GM23338 (cell line): ENCODE measurements at regions not wholly inside any gene's neighbourhood (a gene's known extent, or its start where the extent isn't known, plus 50 kb on each side); places are given as distances from the start of the nearest gene placed in this dataset.

ENCODE experiments used
- ATAC-seq: fragments of 200-7000 bp; cut with Tn5 transposase; 3 replicates; pipeline ENCODE4 v1.9.1; 2020
- DNase-seq: peaks from one replicate; pipeline ENCODE4 v3.0.0-alpha.2; 2015; ENCODE audit warnings: low spot score
- H2AFZ ChIP-seq: fragments of 200-600 bp; sonication (generic); 2 replicates; pipeline ENCODE4 v1.8.0; 2016; ENCODE audit warnings: antibody characterized with exemption, mild to moderate bottlenecking, moderate library complexity
- H3F3A ChIP-seq: fragments of 200-600 bp; sonication (generic); replicated peaks from 2 replicates; pipeline ENCODE4 v1.8.0; 2017; ENCODE audit warnings: antibody characterized with exemption, mixed run types, low read depth
- H3K27ac ChIP-seq: fragments of 200-600 bp; sonication (generic); 2 replicates; pipeline ENCODE4 v1.6.1; 2016; ENCODE audit warnings: low read depth
- H3K27me3 ChIP-seq: fragments of 200-600 bp; sonication (generic); 2 replicates; pipeline ENCODE4 v1.8.0; 2016; ENCODE audit warnings: mild to moderate bottlenecking, mixed run types, moderate library complexity; ENCODE audit not compliant: insufficient read depth
- H3K36me3 ChIP-seq: fragments of 200-600 bp; sonication (generic); 2 replicates; pipeline ENCODE4 v1.8.0; 2016; ENCODE audit warnings: mild to moderate bottlenecking; ENCODE audit not compliant: insufficient read depth
- H3K4me1 ChIP-seq: fragments of 200-600 bp; sonication (generic); 2 replicates; pipeline ENCODE4 v1.8.0; 2016; ENCODE audit warnings: mild to moderate bottlenecking, moderate library complexity; ENCODE audit not compliant: insufficient read depth
- H3K4me2 ChIP-seq: fragments of 200-600 bp; sonication (generic); 2 replicates; pipeline ENCODE4 v1.7.1; 2017; ENCODE audit warnings: mixed run types
- H3K4me3 ChIP-seq: fragments of 200-600 bp; sonication (generic); 2 replicates; pipeline ENCODE4 v1.6.1; 2016; ENCODE audit warnings: mixed run types
- H3K79me2 ChIP-seq: fragments of 200-600 bp; sonication (generic); replicated peaks from 2 replicates; pipeline ENCODE4 v1.8.0; 2017; ENCODE audit warnings: mild to moderate bottlenecking; ENCODE audit not compliant: insufficient read depth
- H3K9me2 ChIP-seq: fragments of 200-600 bp; sonication (generic); 2 replicates; pipeline ENCODE4 v1.8.0; 2017; ENCODE audit not compliant: insufficient read depth
- H4K20me1 ChIP-seq: fragments of 200-600 bp; sonication (generic); replicated peaks from 2 replicates; pipeline ENCODE4 v1.8.0; 2017; ENCODE audit warnings: mild to moderate bottlenecking; ENCODE audit not compliant: insufficient read depth
- H3K27ac Mint-ChIP-seq: 2 replicates; pipeline ENCODE4 v1.8.0; 2020; ENCODE audit warnings: inconsistent platforms, mild to moderate bottlenecking, moderate library complexity, mixed read lengths
- H3K27me3 Mint-ChIP-seq: 3 replicates; pipeline ENCODE4 v1.8.0; 2022; ENCODE audit warnings: low read depth, mild to moderate bottlenecking, moderate library complexity, mixed read lengths, inconsistent platforms; ENCODE audit not compliant: insufficient read depth, poor library complexity
- H3K36me3 Mint-ChIP-seq: 3 replicates; pipeline ENCODE4 v1.8.0; 2021; ENCODE audit warnings: low read depth, mild to moderate bottlenecking, inconsistent platforms, moderate library complexity, mixed read lengths
- H3K4me1 Mint-ChIP-seq: 3 replicates; pipeline ENCODE4 v1.8.0; 2020; ENCODE audit warnings: mild to moderate bottlenecking, inconsistent platforms, mixed read lengths
- H3K4me3 Mint-ChIP-seq: 3 replicates; pipeline ENCODE4 v1.8.0; 2021; ENCODE audit warnings: moderate library complexity, mild to moderate bottlenecking, inconsistent platforms, mixed read lengths
- H3K9me3 Mint-ChIP-seq: 3 replicates; pipeline ENCODE4 v1.8.0; 2020; ENCODE audit warnings: moderate library complexity, mild to moderate bottlenecking, inconsistent platforms, mixed read lengths
- CREB1 ChIP-seq: fragments of 250-450 bp; sonication (Bioruptor Pico); IDR thresholded peaks from 2 replicates; pipeline ENCODE4 v1.5.0; 2020; ENCODE audit warnings: low read depth, mild to moderate bottlenecking, moderate library complexity
- EZH2 ChIP-seq: fragments of 200-600 bp; sonication (generic); IDR thresholded peaks from one replicate; pipeline ENCODE4 v1.8.0; 2017; ENCODE audit warnings: antibody characterized with exemption, mild to moderate bottlenecking, low read depth; ENCODE audit not compliant: unreplicated experiment
- EZH2phosphoT487 ChIP-seq: fragments of 200-600 bp; sonication (generic); IDR thresholded peaks from one replicate; pipeline ENCODE4 v1.8.1; 2018; ENCODE audit warnings: antibody characterized with exemption; ENCODE audit not compliant: unreplicated experiment
- JUNB ChIP-seq: IDR thresholded peaks from one replicate; pipeline ENCODE4 v1.6.1; 2016; ENCODE audit warnings: antibody characterized with exemption; ENCODE audit not compliant: unreplicated experiment
- NANOG ChIP-seq: IDR thresholded peaks from 2 replicates; pipeline ENCODE4 v1.6.1; 2016; ENCODE audit warnings: antibody characterized with exemption, borderline replicate concordance
- POLR2AphosphoS5 ChIP-seq: IDR thresholded peaks from 2 replicates; pipeline ENCODE4 v1.6.1; 2016; ENCODE audit warnings: antibody characterized with exemption, low read depth
- STAT1 ChIP-seq: IDR thresholded peaks from one replicate; pipeline ENCODE4 v1.6.1; 2016; ENCODE audit warnings: antibody characterized with exemption; ENCODE audit not compliant: unreplicated experiment
- ZNF114 ChIP-seq: fragments of 250-450 bp; sonication (Bioruptor Pico); IDR thresholded peaks from 2 replicates; pipeline ENCODE4 v1.5.0; 2020; ENCODE audit warnings: mild to moderate bottlenecking, moderate library complexity
- ZNF331 ChIP-seq: fragments of 250-450 bp; sonication (Bioruptor Pico); IDR thresholded peaks from 2 replicates; pipeline ENCODE4 v1.5.0; 2020; ENCODE audit warnings: low read depth, mild to moderate bottlenecking, moderate library complexity
- TF ChIP-seq, protein P1 (sequence below): IDR thresholded peaks from 2 replicates; pipeline ENCODE4 v1.6.1; 2016; ENCODE audit warnings: antibody characterized with exemption
- TF ChIP-seq, protein P2 (sequence below): fragments of 250-450 bp; sonication (Bioruptor Pico); IDR thresholded peaks from 2 replicates; pipeline ENCODE4 v1.5.0; 2020; ENCODE audit warnings: mild to moderate bottlenecking, moderate library complexity
- TF ChIP-seq, protein P3 (sequence below), 2 experiments: fragments of 200-600 bp in 1 of 2; sonication (generic) in 1 of 2; conservative IDR thresholded peaks; 2 replicates each; pipeline versions ENCODE4 v1.5.1 to v1.6.1; 2016 to 2017; ENCODE audit warnings: antibody characterized with exemption in 2 of 2, low read depth in 2 of 2, mild to moderate bottlenecking in 2 of 2, moderate library complexity in 1 of 2
- TF ChIP-seq, protein P4 (sequence below): IDR thresholded peaks from one replicate; pipeline ENCODE4 v1.6.1; 2018; ENCODE audit warnings: antibody characterized with exemption; ENCODE audit not compliant: unreplicated experiment

DNA sequence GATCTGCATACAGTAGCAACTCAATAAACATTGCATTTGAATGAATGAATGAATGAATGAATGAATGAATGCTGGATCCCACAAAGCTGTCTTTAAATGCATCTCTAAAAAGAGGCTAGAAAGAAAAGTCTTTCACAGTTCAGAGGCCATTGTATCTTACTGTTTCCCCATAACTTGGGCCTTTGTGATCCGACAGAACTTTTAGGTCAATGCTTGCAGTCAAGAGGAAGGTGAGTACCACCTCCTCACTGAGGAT lies 119.9 kb upstream of the COPS8 start (continued):
- TF ChIP-seq, protein P1, sequence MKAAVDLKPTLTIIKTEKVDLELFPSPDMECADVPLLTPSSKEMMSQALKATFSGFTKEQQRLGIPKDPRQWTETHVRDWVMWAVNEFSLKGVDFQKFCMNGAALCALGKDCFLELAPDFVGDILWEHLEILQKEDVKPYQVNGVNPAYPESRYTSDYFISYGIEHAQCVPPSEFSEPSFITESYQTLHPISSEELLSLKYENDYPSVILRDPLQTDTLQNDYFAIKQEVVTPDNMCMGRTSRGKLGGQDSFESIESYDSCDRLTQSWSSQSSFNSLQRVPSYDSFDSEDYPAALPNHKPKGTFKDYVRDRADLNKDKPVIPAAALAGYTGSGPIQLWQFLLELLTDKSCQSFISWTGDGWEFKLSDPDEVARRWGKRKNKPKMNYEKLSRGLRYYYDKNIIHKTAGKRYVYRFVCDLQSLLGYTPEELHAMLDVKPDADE, result no peak
- TF ChIP-seq JUNB, result no peak

DNA sequence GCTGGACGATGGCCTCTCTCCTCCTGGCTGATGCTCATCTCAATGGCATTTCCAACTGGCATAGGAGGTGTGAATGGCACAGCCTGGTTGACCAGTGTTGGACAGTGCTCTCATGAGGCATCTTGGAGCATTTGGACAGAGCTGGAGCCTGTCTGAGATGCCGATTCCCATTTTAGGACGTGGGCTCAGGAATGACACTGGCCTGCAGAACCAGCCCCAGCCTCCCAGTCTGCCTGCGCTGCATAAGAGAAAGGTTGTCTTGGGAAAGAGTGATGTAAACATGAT lies 118.2 kb upstream of the COPS8 start:
- peaks cover 19% of the 10 kb centered on the region for H3K4me1 ChIP-seq
- peaks cover 6% of the 10 kb centered on the region for H3K9me2 ChIP-seq
- Mint-ChIP-seq H3K4me1 (peaks cover 26% of the 10 kb centered on the region), H3K36me3 (no peaks in the 10 kb centered on the region), H3K27me3 (peaks cover 4% of the 10 kb centered on the region), H3K27ac (no peak overlapping the region), H3K4me3 (no peak overlapping the region), H3K9me3 (no peaks in the 10 kb centered on the region)
- no peaks in the 10 kb centered on the region for H3K36me3 ChIP-seq
- H3K27me3 ChIP-seq, result no peaks in the 10 kb centered on the region
- H3K79me2 ChIP-seq, result no peaks in the 10 kb centered on the region
- TF ChIP-seq, protein P2, sequence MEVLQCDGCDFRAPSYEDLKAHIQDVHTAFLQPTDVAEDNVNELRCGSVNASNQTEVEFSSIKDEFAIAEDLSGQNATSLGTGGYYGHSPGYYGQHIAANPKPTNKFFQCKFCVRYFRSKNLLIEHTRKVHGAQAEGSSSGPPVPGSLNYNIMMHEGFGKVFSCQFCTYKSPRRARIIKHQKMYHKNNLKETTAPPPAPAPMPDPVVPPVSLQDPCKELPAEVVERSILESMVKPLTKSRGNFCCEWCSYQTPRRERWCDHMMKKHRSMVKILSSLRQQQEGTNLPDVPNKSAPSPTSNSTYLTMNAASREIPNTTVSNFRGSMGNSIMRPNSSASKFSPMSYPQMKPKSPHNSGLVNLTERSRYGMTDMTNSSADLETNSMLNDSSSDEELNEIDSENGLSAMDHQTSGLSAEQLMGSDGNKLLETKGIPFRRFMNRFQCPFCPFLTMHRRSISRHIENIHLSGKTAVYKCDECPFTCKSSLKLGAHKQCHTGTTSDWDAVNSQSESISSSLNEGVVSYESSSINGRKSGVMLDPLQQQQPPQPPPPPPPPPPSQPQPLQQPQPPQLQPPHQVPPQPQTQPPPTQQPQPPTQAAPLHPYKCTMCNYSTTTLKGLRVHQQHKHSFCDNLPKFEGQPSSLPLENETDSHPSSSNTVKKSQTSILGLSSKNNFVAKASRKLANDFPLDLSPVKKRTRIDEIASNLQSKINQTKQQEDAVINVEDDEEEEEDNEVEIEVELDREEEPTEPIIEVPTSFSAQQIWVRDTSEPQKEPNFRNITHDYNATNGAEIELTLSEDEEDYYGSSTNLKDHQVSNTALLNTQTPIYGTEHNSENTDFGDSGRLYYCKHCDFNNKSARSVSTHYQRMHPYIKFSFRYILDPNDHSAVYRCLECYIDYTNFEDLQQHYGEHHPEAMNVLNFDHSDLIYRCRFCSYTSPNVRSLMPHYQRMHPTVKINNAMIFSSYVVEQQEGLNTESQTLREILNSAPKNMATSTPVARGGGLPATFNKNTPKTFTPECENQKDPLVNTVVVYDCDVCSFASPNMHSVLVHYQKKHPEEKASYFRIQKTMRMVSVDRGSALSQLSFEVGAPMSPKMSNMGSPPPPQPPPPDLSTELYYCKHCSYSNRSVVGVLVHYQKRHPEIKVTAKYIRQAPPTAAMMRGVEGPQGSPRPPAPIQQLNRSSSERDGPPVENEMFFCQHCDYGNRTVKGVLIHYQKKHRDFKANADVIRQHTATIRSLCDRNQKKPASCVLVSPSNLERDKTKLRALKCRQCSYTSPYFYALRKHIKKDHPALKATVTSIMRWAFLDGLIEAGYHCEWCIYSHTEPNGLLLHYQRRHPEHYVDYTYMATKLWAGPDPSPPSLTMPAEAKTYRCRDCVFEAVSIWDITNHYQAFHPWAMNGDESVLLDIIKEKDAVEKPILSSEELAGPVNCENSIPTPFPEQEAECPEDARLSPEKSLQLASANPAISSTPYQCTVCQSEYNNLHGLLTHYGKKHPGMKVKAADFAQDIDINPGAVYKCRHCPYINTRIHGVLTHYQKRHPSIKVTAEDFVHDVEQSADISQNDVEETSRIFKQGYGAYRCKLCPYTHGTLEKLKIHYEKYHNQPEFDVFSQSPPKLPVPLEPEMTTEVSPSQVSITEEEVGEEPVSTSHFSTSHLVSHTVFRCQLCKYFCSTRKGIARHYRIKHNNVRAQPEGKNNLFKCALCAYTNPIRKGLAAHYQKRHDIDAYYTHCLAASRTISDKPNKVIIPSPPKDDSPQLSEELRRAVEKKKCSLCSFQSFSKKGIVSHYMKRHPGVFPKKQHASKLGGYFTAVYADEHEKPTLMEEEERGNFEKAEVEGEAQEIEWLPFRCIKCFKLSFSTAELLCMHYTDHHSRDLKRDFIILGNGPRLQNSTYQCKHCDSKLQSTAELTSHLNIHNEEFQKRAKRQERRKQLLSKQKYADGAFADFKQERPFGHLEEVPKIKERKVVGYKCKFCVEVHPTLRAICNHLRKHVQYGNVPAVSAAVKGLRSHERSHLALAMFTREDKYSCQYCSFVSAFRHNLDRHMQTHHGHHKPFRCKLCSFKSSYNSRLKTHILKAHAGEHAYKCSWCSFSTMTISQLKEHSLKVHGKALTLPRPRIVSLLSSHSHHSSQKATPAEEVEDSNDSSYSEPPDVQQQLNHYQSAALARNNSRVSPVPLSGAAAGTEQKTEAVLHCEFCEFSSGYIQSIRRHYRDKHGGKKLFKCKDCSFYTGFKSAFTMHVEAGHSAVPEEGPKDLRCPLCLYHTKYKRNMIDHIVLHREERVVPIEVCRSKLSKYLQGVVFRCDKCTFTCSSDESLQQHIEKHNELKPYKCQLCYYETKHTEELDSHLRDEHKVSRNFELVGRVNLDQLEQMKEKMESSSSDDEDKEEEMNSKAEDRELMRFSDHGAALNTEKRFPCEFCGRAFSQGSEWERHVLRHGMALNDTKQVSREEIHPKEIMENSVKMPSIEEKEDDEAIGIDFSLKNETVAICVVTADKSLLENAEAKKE, result no peak
- TF ChIP-seq ZNF331 (CRISPR knock-in tag) (no peak), JUNB (no peak), STAT1 (no peak), EZH2 (no peak), CREB1 (CRISPR knock-in tag) (no peak), EZH2phosphoT487 (no peak), POLR2AphosphoS5 (no peak), ZNF114 (CRISPR knock-in tag) (no peak), NANOG (no peak)
- TF ChIP-seq, protein P3, sequence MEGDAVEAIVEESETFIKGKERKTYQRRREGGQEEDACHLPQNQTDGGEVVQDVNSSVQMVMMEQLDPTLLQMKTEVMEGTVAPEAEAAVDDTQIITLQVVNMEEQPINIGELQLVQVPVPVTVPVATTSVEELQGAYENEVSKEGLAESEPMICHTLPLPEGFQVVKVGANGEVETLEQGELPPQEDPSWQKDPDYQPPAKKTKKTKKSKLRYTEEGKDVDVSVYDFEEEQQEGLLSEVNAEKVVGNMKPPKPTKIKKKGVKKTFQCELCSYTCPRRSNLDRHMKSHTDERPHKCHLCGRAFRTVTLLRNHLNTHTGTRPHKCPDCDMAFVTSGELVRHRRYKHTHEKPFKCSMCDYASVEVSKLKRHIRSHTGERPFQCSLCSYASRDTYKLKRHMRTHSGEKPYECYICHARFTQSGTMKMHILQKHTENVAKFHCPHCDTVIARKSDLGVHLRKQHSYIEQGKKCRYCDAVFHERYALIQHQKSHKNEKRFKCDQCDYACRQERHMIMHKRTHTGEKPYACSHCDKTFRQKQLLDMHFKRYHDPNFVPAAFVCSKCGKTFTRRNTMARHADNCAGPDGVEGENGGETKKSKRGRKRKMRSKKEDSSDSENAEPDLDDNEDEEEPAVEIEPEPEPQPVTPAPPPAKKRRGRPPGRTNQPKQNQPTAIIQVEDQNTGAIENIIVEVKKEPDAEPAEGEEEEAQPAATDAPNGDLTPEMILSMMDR (conservative IDR thresholded peaks at IDR 0.05; ENCODE audit: low read depth in 2 of 2), result no peak
- TF ChIP-seq, protein P4, sequence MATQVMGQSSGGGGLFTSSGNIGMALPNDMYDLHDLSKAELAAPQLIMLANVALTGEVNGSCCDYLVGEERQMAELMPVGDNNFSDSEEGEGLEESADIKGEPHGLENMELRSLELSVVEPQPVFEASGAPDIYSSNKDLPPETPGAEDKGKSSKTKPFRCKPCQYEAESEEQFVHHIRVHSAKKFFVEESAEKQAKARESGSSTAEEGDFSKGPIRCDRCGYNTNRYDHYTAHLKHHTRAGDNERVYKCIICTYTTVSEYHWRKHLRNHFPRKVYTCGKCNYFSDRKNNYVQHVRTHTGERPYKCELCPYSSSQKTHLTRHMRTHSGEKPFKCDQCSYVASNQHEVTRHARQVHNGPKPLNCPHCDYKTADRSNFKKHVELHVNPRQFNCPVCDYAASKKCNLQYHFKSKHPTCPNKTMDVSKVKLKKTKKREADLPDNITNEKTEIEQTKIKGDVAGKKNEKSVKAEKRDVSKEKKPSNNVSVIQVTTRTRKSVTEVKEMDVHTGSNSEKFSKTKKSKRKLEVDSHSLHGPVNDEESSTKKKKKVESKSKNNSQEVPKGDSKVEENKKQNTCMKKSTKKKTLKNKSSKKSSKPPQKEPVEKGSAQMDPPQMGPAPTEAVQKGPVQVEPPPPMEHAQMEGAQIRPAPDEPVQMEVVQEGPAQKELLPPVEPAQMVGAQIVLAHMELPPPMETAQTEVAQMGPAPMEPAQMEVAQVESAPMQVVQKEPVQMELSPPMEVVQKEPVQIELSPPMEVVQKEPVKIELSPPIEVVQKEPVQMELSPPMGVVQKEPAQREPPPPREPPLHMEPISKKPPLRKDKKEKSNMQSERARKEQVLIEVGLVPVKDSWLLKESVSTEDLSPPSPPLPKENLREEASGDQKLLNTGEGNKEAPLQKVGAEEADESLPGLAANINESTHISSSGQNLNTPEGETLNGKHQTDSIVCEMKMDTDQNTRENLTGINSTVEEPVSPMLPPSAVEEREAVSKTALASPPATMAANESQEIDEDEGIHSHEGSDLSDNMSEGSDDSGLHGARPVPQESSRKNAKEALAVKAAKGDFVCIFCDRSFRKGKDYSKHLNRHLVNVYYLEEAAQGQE, result no peak
- TF ChIP-seq, protein P1, result no peak
- no peak for DNase-seq
- ATAC-seq, result no peak
- H3K4me3 ChIP-seq, result no peak overlapping the region
- H2AFZ ChIP-seq, result no peak overlapping the region
- H3K4me2 ChIP-seq, result no peak overlapping the region
- H3F3A ChIP-seq, result no peaks in the 10 kb centered on the region
- no peak overlapping the region for H3K27ac ChIP-seq
- no peaks in the 10 kb centered on the region for H4K20me1 ChIP-seq
